Neural cell (in vitro differentiated cells): ENCODE measurements at regions not wholly inside any gene's neighbourhood (a gene's known extent, or its start where the extent isn't known, plus 50 kb on each side); places are given as distances from the start of the nearest gene placed in this dataset.

Source experiments
- CTCF ChIP-seq: fragments of 450-650 bp; IDR thresholded peaks from 2 replicates; pipeline ENCODE4 v1.5.1; 2014; ENCODE audit warnings: antibody characterized with exemption, mild to moderate bottlenecking, moderate library complexity; ENCODE audit not compliant: poor library complexity, severe bottlenecking
- EP300 ChIP-seq: fragments of 450-650 bp; conservative IDR thresholded peaks from 2 replicates; pipeline ENCODE4 v1.6.1; 2014; ENCODE audit warnings: antibody characterized with exemption, mild to moderate bottlenecking, moderate library complexity; ENCODE audit not compliant: poor library complexity, severe bottlenecking
- EZH2 ChIP-seq: fragments of 200-600, 300-800 bp; shearing (Covaris generic), sonication (generic); IDR thresholded peaks from 2 replicates; pipeline ENCODE4 v1.6.1; 2014; ENCODE audit warnings: antibody characterized with exemption, low read length, borderline replicate concordance, mild to moderate bottlenecking; ENCODE audit not compliant: insufficient read depth, poor library complexity, severe bottlenecking
- MXI1 ChIP-seq: fragments of 450-650 bp; conservative IDR thresholded peaks from 2 replicates; pipeline ENCODE4 v1.6.1; 2014; ENCODE audit warnings: antibody characterized with exemption, mild to moderate bottlenecking; ENCODE audit not compliant: poor library complexity, severe bottlenecking
- POLR2AphosphoS5 ChIP-seq: IDR thresholded peaks from 2 replicates; pipeline ENCODE4 v1.6.1; 2012
- RAD21 ChIP-seq: fragments of 450-650 bp; conservative IDR thresholded peaks from 2 replicates; pipeline ENCODE4 v1.6.1; 2014; ENCODE audit warnings: antibody characterized with exemption, mild to moderate bottlenecking, moderate library complexity
- REST ChIP-seq: IDR thresholded peaks from 2 replicates; pipeline ENCODE4 v1.6.1; 2012; ENCODE audit warnings: borderline replicate concordance
- SMC3 ChIP-seq: fragments of 450-650 bp; conservative IDR thresholded peaks from 2 replicates; pipeline ENCODE4 v1.6.1; 2014; ENCODE audit warnings: antibody characterized with exemption, mild to moderate bottlenecking, moderate library complexity; ENCODE audit not compliant: poor library complexity
- TAF1 ChIP-seq: IDR thresholded peaks from 2 replicates; pipeline ENCODE4 v1.6.1; 2012; ENCODE audit warnings: low read depth

- TF ChIP-seq CTCF (no peak), POLR2AphosphoS5 (no peak), SMC3 (no peak), EZH2 (no peak), REST (no peak), TAF1 (no peak), EP300 (no peak), MXI1 (no peak), RAD21 (no peak)
Observed at GRCh38 chr6:71724456-71725125, 161.8 kb upstream of the RIMS1 start.
